Left renal pelvis (tissue), 4 donors: ENCODE measurements at regions not wholly inside any gene's neighbourhood (a gene's known extent, or its start where the extent isn't known, plus 50 kb on each side); places are given as distances from the start of the nearest gene placed in this dataset.
A peak's percentile ranks its signal among the peaks of the same experiment; 100 is the strongest.

Source experiments
- DNase-seq, 4 donors: peaks; one replicate each; pipeline ENCODE4 v3.0.0-alpha.2; 2013; ENCODE audit warnings: low read depth in 4 of 4, low spot score in 3 of 4

GRCh38 chr3:177751770-177752169 lies 554.5 kb upstream of the TBL1XR1 start:
- DNase-seq, result no peak

GRCh38 chr3:177752831-177753230 lies 555.5 kb upstream of the TBL1XR1 start:
- no peak for DNase-seq

GRCh38 chr3:177753451-177754155 lies 556.3 kb upstream of the TBL1XR1 start:
- DNase-seq, result peak in 1 of 4 donors; percentile 12

GRCh38 chr3:177754508-177754921 lies 557.2 kb upstream of the TBL1XR1 start:
- no peak for DNase-seq

GRCh38 chr3:177758126-177758525 lies 560.8 kb upstream of the TBL1XR1 start:
- DNase-seq, result no peak

- DNase-seq, result no peak
Observed at GRCh38 chr3:177760803-177761202, 563.5 kb upstream of the TBL1XR1 start.

- peak in 1 of 4 donors; percentile 43 for DNase-seq
Observed at GRCh38 chr3:177764377-177764912, 567.2 kb upstream of the TBL1XR1 start.

GRCh38 chr3:177764933-177765332 lies 567.7 kb upstream of the TBL1XR1 start:
- DNase-seq, result no peak

- no peak for DNase-seq
Observed at GRCh38 chr3:177770383-177771230, 573.3 kb upstream of the TBL1XR1 start.

- no peak for DNase-seq
Observed at GRCh38 chr3:177771780-177772179, 574.5 kb upstream of the TBL1XR1 start.

GRCh38 chr3:177772908-177773557 lies 575.8 kb upstream of the TBL1XR1 start:
- DNase-seq, result no peak

- no peak for DNase-seq
Observed at GRCh38 chr3:177773717-177774116, 576.4 kb upstream of the TBL1XR1 start.

- DNase-seq, result no peak
Observed at GRCh38 chr3:177776661-177777101, 579.4 kb upstream of the TBL1XR1 start.

- DNase-seq, result no peak
Observed at GRCh38 chr3:177777699-177778098, 580.4 kb upstream of the TBL1XR1 start.

- no peak for DNase-seq
Observed at GRCh38 chr3:177778633-177779032, 581.4 kb upstream of the TBL1XR1 start.

GRCh38 chr3:177781686-177782161 lies 584.4 kb upstream of the TBL1XR1 start:
- DNase-seq, result no peak

GRCh38 chr3:177783338-177783737 lies 586.1 kb upstream of the TBL1XR1 start:
- no peak for DNase-seq

GRCh38 chr3:177783767-177784166 lies 586.5 kb upstream of the TBL1XR1 start:
- DNase-seq, result no peak

- DNase-seq, result no peak
Observed at GRCh38 chr3:177787279-177788041, 590.2 kb upstream of the TBL1XR1 start.

- DNase-seq, result no peak
Observed at GRCh38 chr3:177789500-177789899, 592.2 kb upstream of the TBL1XR1 start.
